ENCODE measurements at regions not wholly inside any gene's neighbourhood (a gene's known extent, or its start where the extent isn't known, plus 50 kb on each side); places are given as distances from the start of the nearest gene placed in this dataset.
A peak's percentile ranks its signal among the peaks of the same experiment; 100 is the strongest.

DNA sequence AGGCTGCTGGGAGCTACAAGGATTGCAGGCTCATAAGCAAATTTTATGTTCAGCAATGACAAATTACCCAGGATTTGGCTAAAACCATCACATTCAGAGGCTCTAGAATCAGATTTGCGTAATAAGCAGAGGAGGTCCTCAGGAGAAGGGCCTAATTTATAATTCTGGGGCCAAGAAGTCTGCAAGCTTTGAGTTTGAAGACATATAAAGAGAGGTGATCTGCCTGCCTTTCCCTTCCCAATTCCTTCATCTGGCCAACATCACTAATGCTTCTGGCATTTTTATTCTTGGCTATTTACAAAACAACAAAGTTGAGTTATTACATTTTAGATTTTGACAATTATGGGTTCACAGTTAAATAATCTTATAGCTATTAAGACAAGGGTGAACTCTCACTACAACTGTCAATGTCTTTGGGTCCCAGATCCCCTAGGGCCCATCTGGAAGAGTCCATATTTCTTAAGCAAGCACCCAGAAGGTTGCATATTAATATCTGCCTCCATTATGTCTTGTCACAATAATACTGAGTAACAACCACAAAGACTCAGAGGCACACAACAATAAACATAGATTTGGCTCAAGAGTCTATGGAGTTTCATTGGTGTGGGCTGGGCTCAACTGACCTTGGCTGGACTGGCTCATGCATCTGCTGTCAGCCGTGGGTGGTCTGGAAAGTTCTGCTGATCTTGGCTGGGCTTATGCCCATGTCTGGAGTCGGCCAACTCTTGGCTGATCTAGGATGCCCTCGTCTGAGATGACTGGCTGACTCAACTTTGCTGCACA is 67.2 kb upstream of the CD82 start:
- no peaks in the 10 kb centered on the region for H3K79me2 ChIP-seq (ENCODE audit: insufficient read depth, low read length)
- H3K9me3 ChIP-seq (ENCODE audit: insufficient read depth, low read depth, low read length): peaks cover 3% of the 10 kb centered on the region
- TF ChIP-seq CTCF (IDR thresholded peaks at IDR 0.05; ENCODE audit: insufficient read depth, low read depth, low read length) (no peak), EZH2 (IDR thresholded peaks at IDR 0.05; ENCODE audit: insufficient read depth, low read length) (no peak)
- no peaks in the 10 kb centered on the region for H3K36me3 ChIP-seq (ENCODE audit: insufficient read depth, low read length)
- H3K27me3 ChIP-seq (ENCODE audit: insufficient read depth, low read length): peaks cover 6% of the 10 kb centered on the region
- H3K4me1 ChIP-seq (ENCODE audit: insufficient read depth, low read length): no peaks in the 10 kb centered on the region
- H3K4me2 ChIP-seq (ENCODE audit: low read length): no peak overlapping the region
- no peak overlapping the region for H2AFZ ChIP-seq (ENCODE audit: low read depth, low read length)
- H3K4me1 Mint-ChIP-seq (ENCODE audit: low read depth, unreplicated experiment): no peaks in the 10 kb centered on the region
- H3K36me3 Mint-ChIP-seq (ENCODE audit: low read depth, unreplicated experiment): no peaks in the 10 kb centered on the region
- no peak overlapping the region for H3K9ac ChIP-seq (ENCODE audit: low read length)
- no peak overlapping the region for H3K27ac Mint-ChIP-seq (ENCODE audit: unreplicated experiment)
- H3K27me3 Mint-ChIP-seq (ENCODE audit: low read depth, unreplicated experiment): peaks cover 53% of the 10 kb centered on the region
- FAIRE-seq (no peak), DNase-seq (ENCODE audit: low read depth) (no peak)
- H3K9me3 Mint-ChIP-seq (ENCODE audit: unreplicated experiment): peaks cover 2% of the 10 kb centered on the region
- H4K20me1 ChIP-seq (ENCODE audit: insufficient read depth, low read length): no peaks in the 10 kb centered on the region
- H3K27ac ChIP-seq (ENCODE audit: low read depth, low read length): no peak overlapping the region
- H3K4me3 Mint-ChIP-seq (ENCODE audit: unreplicated experiment): no peak overlapping the region
- H3K4me3 ChIP-seq (ENCODE audit: insufficient read depth, low read depth, low read length): no peak overlapping the region

GRCh38 chr11:44502506-44502905 is 63.0 kb upstream of the CD82 start:
- Mint-ChIP-seq H3K4me1 (ENCODE audit: low read depth, unreplicated experiment) (no peaks in the 10 kb centered on the region), H3K9me3 (ENCODE audit: unreplicated experiment) (peaks cover 7% of the 10 kb centered on the region), H3K27ac (ENCODE audit: unreplicated experiment) (no peak overlapping the region), H3K4me3 (ENCODE audit: unreplicated experiment) (no peak overlapping the region), H3K27me3 (ENCODE audit: low read depth, unreplicated experiment) (peaks cover 36% of the 10 kb centered on the region), H3K36me3 (ENCODE audit: low read depth, unreplicated experiment) (peaks cover 2% of the 10 kb centered on the region)
- Histone ChIP-seq H3K36me3 (ENCODE audit: insufficient read depth, low read length) (no peaks in the 10 kb centered on the region), H3K4me3 (ENCODE audit: insufficient read depth, low read depth, low read length) (no peak overlapping the region), H3K4me1 (ENCODE audit: insufficient read depth, low read length) (peaks cover 4% of the 10 kb centered on the region), H2AFZ (ENCODE audit: low read depth, low read length) (no peak overlapping the region), H3K9ac (ENCODE audit: low read length) (no peak overlapping the region), H3K4me2 (ENCODE audit: low read length) (no peak overlapping the region), H3K9me3 (ENCODE audit: insufficient read depth, low read depth, low read length) (peaks cover 3% of the 10 kb centered on the region), H3K79me2 (ENCODE audit: insufficient read depth, low read length) (no peaks in the 10 kb centered on the region), H3K27me3 (ENCODE audit: insufficient read depth, low read length) (peaks cover 3% of the 10 kb centered on the region), H4K20me1 (ENCODE audit: insufficient read depth, low read length) (no peaks in the 10 kb centered on the region), H3K27ac (ENCODE audit: low read depth, low read length) (no peak overlapping the region)
- TF ChIP-seq EZH2 (IDR thresholded peaks at IDR 0.05; ENCODE audit: insufficient read depth, low read length): no peak
- TF ChIP-seq CTCF (IDR thresholded peaks at IDR 0.05; ENCODE audit: insufficient read depth, low read depth, low read length): no peak
- DNase-seq (ENCODE audit: low read depth) (no peak), FAIRE-seq (no peak)

DNA sequence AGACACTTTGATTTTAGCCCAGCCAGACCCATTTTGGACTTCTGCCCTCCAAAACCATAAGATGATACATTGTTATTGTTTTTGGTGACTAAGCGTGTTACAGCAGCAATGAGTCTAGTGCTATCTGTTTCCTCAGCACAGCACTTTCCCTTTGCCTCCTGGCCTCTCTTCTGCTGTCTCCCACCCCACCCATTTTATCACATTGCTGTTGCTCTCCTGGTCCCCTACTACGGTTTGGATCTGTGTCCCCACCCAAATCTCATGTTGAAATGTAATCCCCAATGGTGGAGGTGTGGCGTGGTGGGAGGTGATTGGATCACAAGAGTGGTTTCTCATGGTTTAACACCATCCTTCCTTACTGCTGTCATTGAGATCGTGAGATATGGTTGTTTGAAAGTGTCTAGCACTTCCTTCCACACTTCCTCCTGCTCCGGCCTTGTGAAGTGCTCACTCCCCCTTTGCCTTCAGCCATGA is 59.8 kb upstream of the CD82 start:
- FAIRE-seq: no peak
- no peak overlapping the region for H3K4me3 ChIP-seq (ENCODE audit: insufficient read depth, low read depth, low read length)
- H4K20me1 ChIP-seq (ENCODE audit: insufficient read depth, low read length): no peaks in the 10 kb centered on the region
- no peak overlapping the region for H3K27ac ChIP-seq (ENCODE audit: low read depth, low read length)
- H3K27me3 Mint-ChIP-seq (ENCODE audit: low read depth, unreplicated experiment): peaks cover 35% of the 10 kb centered on the region
- peak; percentile 67 for DNase-seq (ENCODE audit: low read depth)
- H3K4me1 Mint-ChIP-seq (ENCODE audit: low read depth, unreplicated experiment): no peaks in the 10 kb centered on the region
- no peak overlapping the region for H2AFZ ChIP-seq (ENCODE audit: low read depth, low read length)
- H3K36me3 Mint-ChIP-seq (ENCODE audit: low read depth, unreplicated experiment): peaks cover 2% of the 10 kb centered on the region
- no peak overlapping the region for H3K27ac Mint-ChIP-seq (ENCODE audit: unreplicated experiment)
- peaks cover 4% of the 10 kb centered on the region for H3K4me1 ChIP-seq (ENCODE audit: insufficient read depth, low read length)
- no peak overlapping the region for H3K4me2 ChIP-seq (ENCODE audit: low read length)
- no peak overlapping the region for H3K4me3 Mint-ChIP-seq (ENCODE audit: unreplicated experiment)
- no peaks in the 10 kb centered on the region for H3K9me3 ChIP-seq (ENCODE audit: insufficient read depth, low read depth, low read length)
- no peaks in the 10 kb centered on the region for H3K36me3 ChIP-seq (ENCODE audit: insufficient read depth, low read length)
- H3K27me3 ChIP-seq (ENCODE audit: insufficient read depth, low read length): peaks cover 7% of the 10 kb centered on the region
- no peaks in the 10 kb centered on the region for H3K79me2 ChIP-seq (ENCODE audit: insufficient read depth, low read length)
- H3K9ac ChIP-seq (ENCODE audit: low read length): no peak overlapping the region
- TF ChIP-seq CTCF (IDR thresholded peaks at IDR 0.05; ENCODE audit: insufficient read depth, low read depth, low read length) (no peak), EZH2 (IDR thresholded peaks at IDR 0.05; ENCODE audit: insufficient read depth, low read length) (no peak)
- H3K9me3 Mint-ChIP-seq (ENCODE audit: unreplicated experiment): peaks cover 10% of the 10 kb centered on the region

Measured in astrocyte (in vitro differentiated cells and primary cell).